ENCODE measurements at regions not wholly inside any gene's neighbourhood (a gene's known extent, or its start where the extent isn't known, plus 50 kb on each side); places are given as distances from the start of the nearest gene placed in this dataset.

GRCh38 chr11:109796253-109796652, 296.9 kb upstream of the ZC3H12C start:
- DNase-seq: no peak

- DNase-seq: no peak
Observed at GRCh38 chr11:109798521-109798920, 294.7 kb upstream of the ZC3H12C start.

GRCh38 chr11:109799604-109800003, 293.6 kb upstream of the ZC3H12C start:
- DNase-seq: no peak

DNA sequence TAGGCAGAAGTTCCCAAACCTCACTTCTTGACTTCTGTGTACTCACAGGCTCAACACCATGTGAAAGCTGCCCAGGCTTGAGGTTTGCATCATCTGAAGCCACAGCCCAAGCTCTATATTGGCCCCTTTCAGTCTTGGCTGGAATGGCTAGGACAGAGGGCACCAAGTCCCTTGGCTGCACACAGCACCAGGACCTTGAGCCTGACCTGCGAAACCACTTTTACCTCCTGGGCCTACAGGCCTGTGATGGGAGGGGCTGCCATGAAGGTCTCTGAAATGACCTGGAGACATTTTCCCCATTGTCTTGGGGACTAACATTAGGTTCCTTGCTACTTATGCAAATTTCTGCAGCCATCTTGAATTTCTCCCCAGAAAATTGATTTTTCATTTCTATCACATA, 288.3 kb upstream of the ZC3H12C start:
- DNase-seq: no peak

DNA sequence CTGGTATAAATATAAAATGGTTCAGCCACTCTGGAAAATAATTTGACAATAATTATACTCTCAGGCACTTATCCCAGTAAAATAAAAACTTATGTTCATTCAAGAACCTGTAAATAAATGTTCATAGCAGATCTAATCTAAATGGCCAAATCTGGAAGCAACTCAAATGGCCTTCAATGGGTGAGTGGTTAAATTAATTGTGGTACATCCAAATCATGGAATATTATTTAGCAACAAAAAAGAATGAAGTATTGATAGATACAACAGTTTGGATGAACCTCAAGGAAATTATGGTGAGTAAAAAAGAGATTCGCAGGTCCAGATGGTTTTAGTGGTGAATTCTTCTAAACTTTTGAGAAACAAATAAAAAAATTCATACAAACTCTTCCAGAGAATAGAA, 287.0 kb upstream of the ZC3H12C start:
- no peak for DNase-seq

DNA sequence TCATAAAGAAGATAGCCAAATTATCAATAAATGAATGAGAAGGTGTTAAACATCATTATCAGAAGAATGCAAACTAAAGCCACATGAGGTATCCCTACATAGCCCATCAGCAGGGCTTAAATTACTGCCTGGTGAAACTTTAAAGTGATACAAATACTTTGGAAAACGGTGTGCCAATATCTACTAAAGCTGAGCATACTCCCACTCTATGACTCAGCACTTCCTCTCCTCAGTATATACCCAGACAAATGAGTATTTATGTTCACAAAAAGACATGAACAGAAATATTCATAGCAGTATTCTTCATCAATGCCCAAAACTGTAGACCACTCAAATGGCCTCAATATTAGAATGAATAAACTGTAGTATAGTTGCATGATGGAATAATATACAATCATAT, 284.6 kb upstream of the ZC3H12C start:
- no peak for DNase-seq

DNA sequence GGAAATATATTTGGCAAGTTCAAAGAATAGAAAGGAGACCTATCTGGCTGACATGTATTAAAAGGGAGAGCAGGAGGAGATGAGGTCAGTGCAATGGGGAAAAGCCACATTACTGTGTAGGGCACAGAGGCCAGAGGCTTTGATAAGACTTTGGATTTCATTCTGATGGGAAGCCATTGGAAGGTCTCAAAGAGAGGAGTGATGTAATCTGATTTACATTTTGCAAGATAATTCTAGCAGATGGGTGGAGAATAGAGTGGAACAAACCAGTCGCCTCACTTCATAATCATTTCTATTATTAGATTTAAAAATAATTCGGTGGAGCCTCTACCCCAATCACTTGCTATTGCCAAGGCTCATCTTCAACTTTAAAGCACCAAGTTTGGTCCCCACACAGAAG, 278.4 kb upstream of the ZC3H12C start:
- no peak for DNase-seq

DNA sequence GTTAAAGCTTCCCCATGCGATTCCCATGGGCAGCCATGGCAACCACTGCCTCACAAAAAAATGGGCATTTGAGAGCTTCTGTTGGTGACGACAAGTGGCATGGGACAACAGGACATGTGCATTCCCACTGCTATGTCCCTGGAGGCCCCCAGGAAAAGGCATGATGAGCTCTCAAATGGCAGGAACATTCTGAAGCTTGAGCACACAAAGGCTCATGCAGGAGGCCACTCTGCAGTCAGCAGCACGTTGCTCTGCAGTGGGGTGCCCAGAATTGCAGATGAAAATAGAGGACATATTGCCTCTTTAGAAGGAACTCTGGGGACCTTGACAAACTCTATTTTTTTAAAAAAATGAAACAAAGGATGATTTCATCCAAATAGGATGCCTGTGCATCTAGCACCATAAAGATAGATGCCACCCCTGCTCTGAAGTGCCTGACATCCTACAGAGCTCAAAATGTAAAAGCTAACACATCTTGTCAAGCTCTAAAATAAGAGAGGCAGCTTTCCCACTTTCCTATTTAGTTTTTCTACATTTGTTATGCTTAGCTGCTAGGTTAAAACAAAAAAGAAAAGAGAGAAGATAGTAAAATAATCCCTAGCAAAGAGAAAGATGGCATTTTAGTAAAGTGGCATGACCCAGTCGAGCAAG, 277.6 kb upstream of the ZC3H12C start:
- DNase-seq: no peak

- no peak for DNase-seq
Observed at GRCh38 chr11:109818290-109818689, 274.9 kb upstream of the ZC3H12C start.

DNA sequence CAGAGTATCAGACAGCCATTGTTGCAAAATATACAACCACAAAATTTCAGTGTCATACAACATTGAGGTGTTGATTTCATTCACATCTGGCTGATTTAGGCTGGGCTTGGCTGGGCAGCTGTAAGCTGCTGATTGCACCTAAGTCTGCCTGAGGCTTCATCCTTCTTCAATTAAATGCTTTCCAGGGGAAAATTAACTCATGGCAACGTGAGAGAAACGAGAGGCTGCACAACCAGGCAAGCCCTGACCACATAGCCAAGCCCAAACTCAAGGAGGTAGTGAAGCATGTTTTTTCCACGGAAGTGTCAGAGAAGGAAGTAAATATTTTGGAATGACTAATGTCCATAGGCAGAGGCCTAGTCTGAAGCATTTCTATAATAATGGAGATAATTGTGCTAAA, 273.8 kb upstream of the ZC3H12C start:
- DNase-seq: no peak

- no peak for DNase-seq
Observed at GRCh38 chr11:109821511-109821910, 271.7 kb upstream of the ZC3H12C start.

- no peak for DNase-seq
Observed at GRCh38 chr11:109822436-109823102, 270.6 kb upstream of the ZC3H12C start.

GRCh38 chr11:109828387-109828786, 264.8 kb upstream of the ZC3H12C start:
- DNase-seq: no peak

GRCh38 chr11:109838026-109838425, 255.2 kb upstream of the ZC3H12C start:
- no peak for DNase-seq

DNA sequence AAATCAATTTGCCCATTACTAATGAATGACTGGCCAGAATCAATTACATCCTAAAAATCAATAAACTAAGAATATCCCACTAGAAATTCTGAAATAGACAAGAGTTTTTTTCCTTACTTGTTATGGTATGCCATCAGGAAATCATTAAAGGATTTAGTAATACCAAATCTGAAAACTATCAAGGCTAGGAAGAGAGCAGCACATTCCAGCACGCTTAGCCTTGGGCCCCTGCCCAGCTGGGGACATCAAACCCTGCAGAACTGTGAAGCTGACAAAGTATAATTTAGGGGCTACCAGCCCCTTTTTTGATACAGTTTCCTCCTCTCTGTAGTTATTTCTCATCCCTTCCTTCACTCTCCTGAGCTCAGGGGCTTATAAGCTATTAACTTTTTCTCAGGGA, 247.8 kb upstream of the ZC3H12C start:
- DNase-seq: no peak

DNA sequence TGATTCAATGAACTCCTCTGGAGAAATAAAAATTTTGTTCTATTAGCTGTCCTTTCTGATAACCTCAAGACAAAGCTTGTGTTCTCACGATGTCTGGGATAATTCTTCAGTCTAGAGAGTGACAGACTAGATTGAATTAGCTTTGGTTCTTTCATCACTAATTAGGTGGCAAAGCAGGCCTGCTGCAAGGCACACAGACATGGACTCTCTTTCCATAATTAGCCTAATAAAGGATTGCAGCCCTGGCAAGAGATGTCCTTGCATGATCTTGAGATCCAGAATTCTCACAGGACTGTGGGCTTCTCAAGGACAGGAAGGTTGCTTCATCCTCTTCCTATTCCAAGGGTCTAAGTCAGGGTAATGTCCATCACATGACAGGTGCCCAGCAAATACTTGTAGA, 245.6 kb upstream of the ZC3H12C start:
- DNase-seq: no peak

- no peak for DNase-seq
Observed at GRCh38 chr11:109849051-109849450, 244.1 kb upstream of the ZC3H12C start.

DNA sequence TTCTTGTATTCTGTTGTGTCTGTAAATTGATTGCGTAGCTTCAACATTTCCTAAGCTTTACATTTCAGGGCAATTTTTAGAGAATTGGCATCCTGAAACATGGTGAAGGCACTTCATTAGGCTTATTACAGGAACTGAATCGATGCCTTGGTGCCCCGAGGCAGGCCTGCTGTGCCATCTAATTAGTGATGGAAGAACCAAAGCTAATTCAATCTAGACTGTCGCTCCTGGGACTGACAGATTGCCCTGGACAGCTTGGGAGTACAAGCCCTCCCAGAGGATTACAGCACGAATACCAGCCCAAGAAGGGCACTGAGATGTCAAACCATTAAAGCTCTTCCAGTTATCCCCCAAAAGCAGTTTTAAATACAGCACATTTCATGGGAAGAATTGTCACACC, 243.2 kb upstream of the ZC3H12C start:
- DNase-seq: no peak

- no peak for DNase-seq
Observed at GRCh38 chr11:109851780-109852390, 241.3 kb upstream of the ZC3H12C start.

DNA sequence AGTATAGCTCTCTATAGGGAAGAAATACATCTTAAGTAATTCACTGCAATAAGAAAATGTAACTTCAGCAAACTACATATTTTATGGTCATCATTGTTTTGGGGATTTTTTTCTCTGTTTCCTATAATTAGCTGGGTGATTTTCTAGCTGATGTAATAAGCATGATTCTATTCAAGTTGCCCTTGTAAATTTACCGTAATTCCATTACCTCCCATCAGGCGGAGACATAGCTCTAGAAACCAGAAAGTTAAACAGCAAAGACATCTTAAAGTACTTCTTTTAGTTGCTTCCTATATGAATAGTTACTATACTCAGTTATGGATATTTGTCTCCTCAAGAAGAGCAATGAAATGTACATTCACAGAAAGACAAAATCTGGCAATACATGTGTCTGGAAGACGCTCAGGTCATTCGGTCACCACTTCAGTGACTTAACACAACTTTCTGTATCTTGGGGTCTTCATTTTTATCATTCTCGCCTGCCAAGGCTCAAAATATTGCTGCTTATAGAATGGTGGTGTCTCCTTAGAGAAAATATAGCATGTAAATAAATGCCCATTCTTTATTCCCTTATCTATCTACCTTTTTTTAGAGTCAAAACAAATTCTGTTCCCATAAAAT, 239.9 kb upstream of the ZC3H12C start:
- DNase-seq: no peak

GRCh38 chr11:109854731-109855130, 238.5 kb upstream of the ZC3H12C start:
- no peak for DNase-seq

GRCh38 chr11:109856928-109857327, 236.3 kb upstream of the ZC3H12C start:
- DNase-seq: peak in 2 of 56 donors; percentile 1 to 3

DNA sequence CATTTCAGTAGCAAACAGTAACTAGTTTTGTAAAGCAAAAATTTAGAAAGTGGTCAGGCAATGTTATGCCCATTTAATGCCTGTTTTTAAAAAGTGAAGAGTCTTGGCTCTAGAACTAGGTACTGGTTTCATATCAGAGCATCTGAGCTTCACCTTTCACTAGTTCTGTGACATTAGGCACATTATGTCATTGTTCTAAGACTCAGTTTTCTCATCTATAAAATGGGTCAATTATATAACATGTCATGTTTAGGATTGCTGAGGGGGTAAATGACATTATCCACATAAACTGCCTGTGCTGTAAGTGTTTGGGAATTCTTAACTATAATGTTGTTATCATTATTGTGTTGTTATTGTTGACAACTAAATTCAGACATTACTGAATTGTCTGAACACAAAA, 235.6 kb upstream of the ZC3H12C start:
- DNase-seq: no peak
